ENCODE measurements at regions not wholly inside any gene's neighbourhood (a gene's known extent, or its start where the extent isn't known, plus 50 kb on each side); places are given as distances from the start of the nearest gene placed in this dataset.

DNA sequence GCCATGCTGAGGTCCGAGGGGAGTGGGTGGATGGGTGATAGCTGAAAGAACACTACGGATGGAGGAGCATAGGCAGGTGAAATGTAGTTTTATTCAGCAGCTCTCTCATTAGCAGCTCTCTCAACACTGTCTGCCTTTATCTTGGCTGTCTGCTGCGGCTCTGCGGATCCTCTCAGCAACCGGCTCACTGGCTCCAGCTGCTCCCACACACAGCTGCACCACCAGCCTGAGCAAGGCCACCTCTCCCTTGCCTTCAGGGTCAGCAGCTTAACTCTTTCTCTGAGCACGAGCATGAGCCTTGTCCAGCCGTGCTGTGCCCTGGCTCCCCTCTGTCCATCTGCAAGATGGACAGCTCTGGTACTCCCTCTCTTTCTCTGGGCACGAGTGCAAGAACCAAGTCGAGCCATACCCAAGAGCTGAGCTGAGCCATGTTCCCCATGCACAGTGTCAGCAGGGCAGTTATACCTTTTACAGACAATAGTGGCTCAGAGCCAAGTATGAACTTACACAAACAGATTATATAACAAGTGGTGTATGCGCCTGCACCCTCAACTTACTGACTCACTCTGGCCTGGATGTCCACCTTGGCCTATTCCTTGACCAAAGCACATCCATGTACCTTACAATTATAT is 108.5 kb downstream of the MACIR start:
- Histone ChIP-seq H4K20me1 (no peaks in the 10 kb centered on the region), H3K27ac (no peak overlapping the region), H3K4me1 (peaks cover 0 to 16% (median 0%) of the 10 kb centered on the region in 10 experiments; a peak in 3 of 20 replicates), H3K27me3 (no peaks in the 10 kb centered on the region), H3K9me3 (replicated peaks in 1 of 11) (peaks cover 0 to 12% (median 0%) of the 10 kb centered on the region in 11 experiments; a peak in 3 of 22 replicates), H3K9ac (no peak overlapping the region), H3K4me2 (no peak overlapping the region), H3K36me3 (no peaks in the 10 kb centered on the region), H3K4me3 (no peak overlapping the region)
- TF ChIP-seq Cebpa-rat (IDR thresholded peaks at IDR 0.05): no peak

DNA sequence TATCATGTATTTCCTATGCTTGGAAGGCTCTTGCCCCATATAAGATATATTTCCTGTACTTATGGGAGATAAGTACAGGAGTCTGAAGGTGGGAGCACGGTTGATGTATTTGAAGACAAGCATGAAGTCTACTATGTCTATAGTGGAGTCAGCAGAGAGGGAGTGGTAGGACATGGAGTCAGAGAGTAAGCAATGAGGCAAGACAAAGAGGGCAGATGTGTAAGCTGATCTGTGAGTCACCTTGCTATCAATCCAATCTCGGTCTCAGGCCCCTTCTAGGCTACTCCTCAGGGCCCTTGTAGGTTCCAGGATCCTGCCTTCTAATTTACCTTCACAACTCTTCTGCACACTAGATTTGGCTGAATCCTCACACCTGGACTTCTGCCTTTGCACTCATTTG is 105.5 kb downstream of the MACIR start:
- H3K4me2 ChIP-seq: no peak overlapping the region
- H3K27me3 ChIP-seq: no peaks in the 10 kb centered on the region
- no peak overlapping the region for H3K27ac ChIP-seq
- H3K9me3 ChIP-seq (replicated peaks in 1 of 11): peaks cover 0 to 11% (median 0%) of the 10 kb centered on the region in 11 experiments; a peak in 3 of 22 replicates
- no peak for TF ChIP-seq Cebpa-rat (IDR thresholded peaks at IDR 0.05)
- H4K20me1 ChIP-seq: no peaks in the 10 kb centered on the region
- peaks cover 0 to 2% (median under 1%) of the 10 kb centered on the region in 10 experiments; a peak in 5 of 20 replicates for H3K4me1 ChIP-seq
- no peak overlapping the region for H3K4me3 ChIP-seq
- no peaks in the 10 kb centered on the region for H3K36me3 ChIP-seq
- H3K9ac ChIP-seq: no peak overlapping the region

DNA sequence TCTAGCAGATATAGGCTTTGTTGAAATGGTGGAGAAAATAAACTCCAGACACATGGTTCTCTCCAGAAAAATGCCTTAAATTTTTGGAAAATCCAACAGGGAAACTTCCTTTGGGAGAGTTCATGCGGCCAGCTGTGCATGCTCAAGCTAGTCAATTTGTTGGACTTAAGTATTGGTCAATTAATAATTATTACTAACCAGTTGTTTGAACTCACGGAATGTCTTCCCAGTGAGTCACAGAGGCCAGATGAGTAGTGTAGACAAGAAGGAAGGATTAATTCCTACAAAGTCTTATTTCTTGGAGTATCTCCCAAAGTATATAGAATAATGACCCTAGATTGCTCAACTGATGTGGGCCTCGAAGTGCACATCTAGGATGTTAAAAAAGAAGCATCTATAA is 103.6 kb downstream of the MACIR start:
- H3K9ac ChIP-seq: no peak overlapping the region
- no peaks in the 10 kb centered on the region for H3K9me3 ChIP-seq (replicated peaks in 1 of 11)
- no peak overlapping the region for H3K27ac ChIP-seq
- TF ChIP-seq Cebpa-rat (IDR thresholded peaks at IDR 0.05): no peak
- H4K20me1 ChIP-seq: no peaks in the 10 kb centered on the region
- H3K4me1 ChIP-seq: peaks cover 13 to 21% (median 19%) of the 10 kb centered on the region in 10 experiments
- H3K36me3 ChIP-seq: no peaks in the 10 kb centered on the region
- no peaks in the 10 kb centered on the region for H3K27me3 ChIP-seq
- H3K4me2 ChIP-seq: no peak overlapping the region
- no peak overlapping the region for H3K4me3 ChIP-seq

DNA sequence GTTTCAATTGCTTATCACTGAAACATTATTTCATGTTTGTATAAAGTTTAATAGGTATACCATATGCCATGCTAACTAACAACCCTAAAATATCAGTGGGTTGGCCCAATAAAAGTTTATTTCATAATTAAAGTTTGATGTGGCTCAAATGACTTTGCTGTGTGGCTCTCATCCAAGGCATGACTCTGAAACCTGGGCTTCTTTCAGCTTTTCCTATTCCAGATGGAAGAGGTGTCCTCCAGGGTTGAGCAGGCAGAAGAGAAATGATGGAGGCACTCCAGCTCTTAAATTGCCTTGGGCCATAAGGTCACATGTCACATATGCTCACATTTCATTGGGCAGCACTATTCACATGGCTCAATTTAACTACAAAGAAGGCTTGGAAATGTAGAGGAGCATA is 101.9 kb downstream of the MACIR start:
- Histone ChIP-seq H3K9ac (no peak overlapping the region), H3K4me1 (peaks cover 23 to 38% (median 36%) of the 10 kb centered on the region in 10 experiments), H3K27ac (no peak overlapping the region), H3K27me3 (no peaks in the 10 kb centered on the region), H3K9me3 (replicated peaks in 1 of 11) (no peaks in the 10 kb centered on the region), H4K20me1 (no peaks in the 10 kb centered on the region), H3K4me2 (no peak overlapping the region), H3K4me3 (no peak overlapping the region), H3K36me3 (no peaks in the 10 kb centered on the region)
- TF ChIP-seq Cebpa-rat (IDR thresholded peaks at IDR 0.05): no peak

DNA sequence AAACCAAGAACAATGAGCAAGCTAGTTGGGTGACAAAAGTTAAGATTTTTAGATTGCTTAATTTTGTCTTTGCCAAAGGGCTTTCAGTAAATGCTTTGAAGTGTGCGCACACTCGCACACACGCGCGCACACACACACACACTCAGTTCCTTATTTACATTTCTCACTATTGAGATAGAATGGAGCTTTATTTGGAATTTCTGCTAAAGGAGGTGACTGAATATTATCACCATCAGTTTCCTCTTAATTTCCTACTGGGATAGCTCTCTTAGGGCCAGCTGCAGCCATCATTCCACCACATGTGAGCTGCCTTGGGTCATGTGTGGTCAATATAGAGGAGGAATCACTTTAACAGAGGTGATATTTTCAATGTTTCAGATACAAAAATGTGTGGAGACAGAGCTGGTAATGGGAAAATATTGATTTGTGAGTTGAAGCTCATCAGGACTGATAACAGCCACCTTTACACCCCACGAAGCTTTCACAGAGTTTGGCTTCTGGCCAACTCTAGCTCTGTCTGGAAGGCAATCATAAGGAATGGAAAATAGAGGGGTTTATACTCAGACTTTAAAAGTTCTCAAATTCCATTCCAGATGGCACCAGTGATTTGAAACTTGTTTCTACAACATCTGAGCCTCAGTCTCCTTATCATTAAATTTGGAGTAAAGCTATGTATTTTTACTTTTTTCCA is 99.9 kb downstream of the MACIR start:
- Histone ChIP-seq H3K9ac (no peak overlapping the region), H3K9me3 (replicated peaks in 1 of 11) (no peaks in the 10 kb centered on the region), H3K27me3 (no peaks in the 10 kb centered on the region), H3K27ac (peak overlapping the region in 5 of 11 experiments; percentile 28 to 53 (median 30); a peak in 6 of 22 replicates), H3K4me1 (peaks cover 26 to 43% (median 41%) of the 10 kb centered on the region in 10 experiments), H3K4me3 (no peak overlapping the region), H3K4me2 (peak overlapping the region; percentile 31 to 78 (median 58); a peak in 21 of 22 replicates), H3K36me3 (no peaks in the 10 kb centered on the region), H4K20me1 (no peaks in the 10 kb centered on the region)
- no peak for TF ChIP-seq Cebpa-rat (IDR thresholded peaks at IDR 0.05)

DNA sequence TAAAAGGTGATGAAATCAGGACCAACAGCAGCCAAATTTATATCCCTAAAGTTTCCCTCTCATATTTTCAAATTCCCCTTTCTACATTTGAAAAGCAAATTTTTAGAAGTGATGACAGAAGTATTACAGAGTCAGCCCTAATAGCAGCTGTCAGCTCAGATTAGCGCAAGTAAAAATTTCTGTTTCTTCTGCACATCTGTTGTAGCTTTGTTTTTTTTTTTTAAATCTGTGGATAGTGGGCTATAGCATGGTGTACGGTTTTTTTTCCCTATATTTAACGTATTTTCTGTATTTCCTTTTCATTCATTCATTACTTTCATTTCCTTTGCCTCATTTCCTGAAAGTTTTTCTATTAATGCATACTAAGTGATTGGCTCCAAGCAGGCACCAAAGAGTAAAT is 99.1 kb downstream of the MACIR start:
- H3K36me3 ChIP-seq: no peaks in the 10 kb centered on the region
- peaks cover 26 to 43% (median 41%) of the 10 kb centered on the region in 10 experiments for H3K4me1 ChIP-seq
- no peaks in the 10 kb centered on the region for H4K20me1 ChIP-seq
- H3K4me3 ChIP-seq: no peak overlapping the region
- H3K27me3 ChIP-seq: no peaks in the 10 kb centered on the region
- no peak for TF ChIP-seq Cebpa-rat (IDR thresholded peaks at IDR 0.05)
- no peak overlapping the region for H3K9ac ChIP-seq
- peak overlapping the region; percentile 23 to 78 (median 58) for H3K4me2 ChIP-seq
- no peaks in the 10 kb centered on the region for H3K9me3 ChIP-seq (replicated peaks in 1 of 11)
- H3K27ac ChIP-seq: peak overlapping the region in 6 of 11 experiments; percentile 7 to 31 (median 22); a peak in 6 of 22 replicates

DNA sequence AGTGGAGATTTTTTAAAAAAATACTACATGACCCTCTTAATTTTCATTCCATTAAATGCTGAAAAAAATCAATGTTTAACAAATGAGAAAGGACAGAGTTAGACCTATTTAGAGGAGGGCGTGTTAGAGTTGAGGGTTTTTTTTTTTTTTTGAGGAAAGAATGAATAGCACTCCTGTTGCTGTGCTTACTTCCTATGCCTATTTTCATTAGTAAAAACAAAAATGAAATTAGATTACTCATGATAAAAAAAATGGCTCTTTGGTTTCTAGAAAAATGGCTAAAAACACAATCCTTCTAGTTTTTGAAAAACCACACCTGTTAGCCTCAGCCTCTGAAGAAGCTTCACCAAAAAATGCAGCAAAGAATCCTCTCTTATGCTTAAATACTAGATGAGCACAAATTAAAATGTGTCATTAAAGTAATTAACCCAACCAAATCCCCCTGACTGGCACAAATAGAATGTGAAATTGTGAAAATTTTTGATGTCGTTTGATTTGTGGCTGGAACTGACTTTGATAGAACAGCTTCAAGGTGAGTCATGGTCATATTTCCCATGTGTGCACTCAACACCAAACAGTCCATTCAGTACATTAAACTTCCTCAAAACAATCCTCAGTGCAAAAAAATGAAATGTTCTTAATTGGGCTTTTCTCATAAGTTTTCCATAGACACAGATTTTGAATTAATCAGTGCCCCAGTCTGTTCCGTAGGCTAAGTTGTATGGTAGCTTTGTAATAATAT is 98.0 kb downstream of the MACIR start:
- Histone ChIP-seq H3K4me3 (no peak overlapping the region), H3K27me3 (no peaks in the 10 kb centered on the region), H4K20me1 (no peaks in the 10 kb centered on the region), H3K4me2 (peak overlapping the region; percentile 15 to 78 (median 58); a peak in 20 of 22 replicates), H3K4me1 (peaks cover 26 to 43% (median 41%) of the 10 kb centered on the region in 10 experiments), H3K27ac (peak overlapping the region in 2 of 11 experiments; percentile 27 to 30; a peak in 2 of 22 replicates), H3K36me3 (no peaks in the 10 kb centered on the region), H3K9me3 (replicated peaks in 1 of 11) (no peaks in the 10 kb centered on the region), H3K9ac (no peak overlapping the region)
- no peak for TF ChIP-seq Cebpa-rat (IDR thresholded peaks at IDR 0.05)

DNA sequence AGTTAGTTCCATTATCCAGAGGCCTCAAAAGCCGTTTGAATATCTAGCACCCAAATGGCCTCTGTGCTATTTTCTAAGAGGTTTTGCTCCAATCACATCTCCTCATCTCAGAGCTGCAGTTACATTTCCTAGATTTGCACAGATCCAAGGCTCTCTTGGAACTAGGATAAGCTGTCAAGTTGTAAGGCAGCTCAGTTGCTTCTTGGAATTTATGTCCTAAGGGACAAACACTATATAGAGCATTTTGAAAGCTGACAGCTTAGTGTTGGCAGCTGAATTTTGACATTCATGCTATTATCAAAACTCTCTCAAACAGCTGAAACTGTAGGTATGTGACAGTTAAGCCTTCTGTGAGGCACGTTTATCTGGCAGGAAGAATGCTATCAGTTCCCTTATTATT is 97.0 kb downstream of the MACIR start:
- peak overlapping the region in 2 of 11 experiments; percentile 17 to 27; a peak in 2 of 22 replicates for H3K27ac ChIP-seq
- no peak for TF ChIP-seq Cebpa-rat (IDR thresholded peaks at IDR 0.05)
- H3K9ac ChIP-seq: no peak overlapping the region
- no peaks in the 10 kb centered on the region for H3K36me3 ChIP-seq
- H4K20me1 ChIP-seq: no peaks in the 10 kb centered on the region
- no peaks in the 10 kb centered on the region for H3K9me3 ChIP-seq (replicated peaks in 1 of 11)
- peaks cover 26 to 43% (median 41%) of the 10 kb centered on the region in 10 experiments for H3K4me1 ChIP-seq
- H3K4me2 ChIP-seq: peak overlapping the region in 9 of 11 experiments; percentile 31 to 78 (median 58); a peak in 12 of 22 replicates
- H3K4me3 ChIP-seq: no peak overlapping the region
- no peaks in the 10 kb centered on the region for H3K27me3 ChIP-seq

DNA sequence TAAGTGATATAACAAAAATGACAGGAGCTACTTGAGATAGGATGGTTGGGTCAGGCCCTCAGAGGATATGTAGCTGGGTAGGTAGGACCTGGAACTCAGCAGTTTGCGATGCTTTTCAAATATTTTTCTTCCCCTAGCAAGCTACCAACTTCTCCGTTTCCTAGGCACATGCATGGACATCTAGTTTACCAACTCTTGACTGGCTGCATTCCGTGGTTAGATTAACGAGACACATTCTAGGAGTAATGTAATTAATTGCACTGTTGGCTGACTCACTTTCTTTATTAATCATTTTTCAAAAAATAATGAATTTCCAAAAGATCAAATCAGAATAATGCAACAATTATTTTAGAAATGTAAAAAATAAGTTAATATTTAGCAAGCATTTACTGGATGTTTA is 95.9 kb downstream of the MACIR start:
- Histone ChIP-seq H3K36me3 (no peaks in the 10 kb centered on the region), H3K4me2 (no peak overlapping the region), H4K20me1 (no peaks in the 10 kb centered on the region), H3K4me1 (peaks cover 26 to 43% (median 41%) of the 10 kb centered on the region in 10 experiments), H3K27ac (no peak overlapping the region), H3K9ac (no peak overlapping the region), H3K4me3 (no peak overlapping the region), H3K9me3 (replicated peaks in 1 of 11) (no peaks in the 10 kb centered on the region), H3K27me3 (no peaks in the 10 kb centered on the region)
- TF ChIP-seq Cebpa-rat (IDR thresholded peaks at IDR 0.05): no peak

Data from BLaER1 treated with 17β-estradiol and CSF1 and Interleukin-3, amounts not matched to agents 10 nM and 100 nM (cell line).